Thyroid gland (tissue), 4 donors: ENCODE measurements at regions not wholly inside any gene's neighbourhood (a gene's known extent, or its start where the extent isn't known, plus 50 kb on each side); places are given as distances from the start of the nearest gene placed in this dataset.

Experiments used
- DNase-seq, 2 donors: peaks; one replicate each; pipeline ENCODE4 v3.0.0-alpha.2; 2019
- H3K27ac ChIP-seq, 3 donors: fragments of 200-600 bp; sonication (generic); 1 replicate in 2 of 3; 2 replicates in 1 of 3; pipeline ENCODE4 v1.5.1; 2016 to 2019; ENCODE audit warnings: mild to moderate bottlenecking in 1 of 3, moderate library complexity in 1 of 3
- H3K27me3 ChIP-seq: fragments of 200-600 bp; sonication (generic); one replicate; pipeline ENCODE4 v1.5.1; 2019
- H3K36me3 ChIP-seq, 2 donors: fragments of 200-600 bp; sonication (generic); one replicate each; pipeline ENCODE4 v1.5.1; 2016 to 2019
- H3K4me1 ChIP-seq, 2 donors: fragments of 200-600 bp; sonication (generic); one replicate each; pipeline ENCODE4 v1.5.1; 2017 to 2019
- H3K4me3 ChIP-seq, 3 donors: fragments of 200-600 bp; sonication (generic); replicated peaks in 1 of 3; 1 replicate in 2 of 3; 2 replicates in 1 of 3; pipeline ENCODE4 v1.5.1; 2016; ENCODE audit warnings: mild to moderate bottlenecking in 1 of 3
- H3K9me3 ChIP-seq: fragments of 200-600 bp; sonication (generic); one replicate; pipeline ENCODE4 v1.5.1; 2017
- POLR2A ChIP-seq, 2 donors: fragments of 450-650 bp; IDR thresholded peaks; one replicate each; pipeline ENCODE4 v1.6.1; 2017; ENCODE audit warnings: antibody characterized with exemption in 2 of 2, mild to moderate bottlenecking in 2 of 2, moderate library complexity in 1 of 2
- WGBS, 2 donors: methylation state at CpG; one replicate each; pipeline ENCODE4 v1.1.5; 2017; 5-methylcytosine and 5-hydroxymethylcytosine counted together
- intact Hi-C: fragments of 100-400 bp; cut with DNase I; formaldehyde crosslinking; loops from one replicate; pipeline ENCODE4 v1.15.1; 2023
- TF ChIP-seq, protein P1 (sequence below), 6 experiments: fragments of 200-600 bp in 3 of 6; fragments of 450-650 bp in 3 of 6; sonication (generic) in 3 of 6; IDR thresholded peaks; one replicate each; pipeline ENCODE4 v1.5.1; 2016 to 2019; ENCODE audit warnings: antibody characterized with exemption in 6 of 6, mild to moderate bottlenecking in 2 of 6, inconsistent platforms in 1 of 6, moderate library complexity in 1 of 6

GRCh38 chr4:177239477-177239876, 70.2 kb upstream of the NEIL3 start:
- H3K4me3 ChIP-seq: no peak overlapping the region
- no peaks in the 10 kb centered on the region for H3K27me3 ChIP-seq
- 75 to 78% methylated on average over 1 of the region's 1 CpG for WGBS, 2 donors
- no peak for DNase-seq
- H3K4me1 ChIP-seq: peaks cover 0 to 5% of the 10 kb centered on the region in 2 donors
- no peaks in the 10 kb centered on the region for H3K9me3 ChIP-seq
- intact Hi-C loops: no loop called here
- no peaks in the 10 kb centered on the region for H3K36me3 ChIP-seq
- TF ChIP-seq, protein P1, sequence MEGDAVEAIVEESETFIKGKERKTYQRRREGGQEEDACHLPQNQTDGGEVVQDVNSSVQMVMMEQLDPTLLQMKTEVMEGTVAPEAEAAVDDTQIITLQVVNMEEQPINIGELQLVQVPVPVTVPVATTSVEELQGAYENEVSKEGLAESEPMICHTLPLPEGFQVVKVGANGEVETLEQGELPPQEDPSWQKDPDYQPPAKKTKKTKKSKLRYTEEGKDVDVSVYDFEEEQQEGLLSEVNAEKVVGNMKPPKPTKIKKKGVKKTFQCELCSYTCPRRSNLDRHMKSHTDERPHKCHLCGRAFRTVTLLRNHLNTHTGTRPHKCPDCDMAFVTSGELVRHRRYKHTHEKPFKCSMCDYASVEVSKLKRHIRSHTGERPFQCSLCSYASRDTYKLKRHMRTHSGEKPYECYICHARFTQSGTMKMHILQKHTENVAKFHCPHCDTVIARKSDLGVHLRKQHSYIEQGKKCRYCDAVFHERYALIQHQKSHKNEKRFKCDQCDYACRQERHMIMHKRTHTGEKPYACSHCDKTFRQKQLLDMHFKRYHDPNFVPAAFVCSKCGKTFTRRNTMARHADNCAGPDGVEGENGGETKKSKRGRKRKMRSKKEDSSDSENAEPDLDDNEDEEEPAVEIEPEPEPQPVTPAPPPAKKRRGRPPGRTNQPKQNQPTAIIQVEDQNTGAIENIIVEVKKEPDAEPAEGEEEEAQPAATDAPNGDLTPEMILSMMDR (IDR thresholded peaks at IDR 0.05): no peak
- no peak for TF ChIP-seq POLR2A (IDR thresholded peaks at IDR 0.05)
- no peak overlapping the region for H3K27ac ChIP-seq

- no peaks in the 10 kb centered on the region for H3K36me3 ChIP-seq
- TF ChIP-seq, protein P1 (IDR thresholded peaks at IDR 0.05): no peak
- TF ChIP-seq POLR2A (IDR thresholded peaks at IDR 0.05): no peak
- peaks cover 0 to 5% of the 10 kb centered on the region in 2 donors for H3K4me1 ChIP-seq
- no peaks in the 10 kb centered on the region for H3K27me3 ChIP-seq
- no peak for DNase-seq
- H3K27ac ChIP-seq: no peak overlapping the region
- H3K4me3 ChIP-seq: no peak overlapping the region
- intact Hi-C loops: no loop called here
- H3K9me3 ChIP-seq: no peaks in the 10 kb centered on the region
Measured at GRCh38 chr4:177239878-177240277, 69.8 kb upstream of the NEIL3 start.

- Histone ChIP-seq H3K27me3 (no peaks in the 10 kb centered on the region), H3K4me3 (no peak overlapping the region), H3K4me1 (no peaks in the 10 kb centered on the region), H3K27ac (no peak overlapping the region), H3K36me3 (no peaks in the 10 kb centered on the region), H3K9me3 (no peaks in the 10 kb centered on the region)
- TF ChIP-seq, protein P1 (IDR thresholded peaks at IDR 0.05): no peak
- no peak for TF ChIP-seq POLR2A (IDR thresholded peaks at IDR 0.05)
- intact Hi-C loops: no loop called here
- WGBS, 2 donors: 82 to 83% methylated on average over 7 of the region's 7 CpGs
- no peak for DNase-seq
Measured at GRCh38 chr4:177242651-177243286, 66.9 kb upstream of the NEIL3 start.

- WGBS, 2 donors: 76 to 82% methylated on average over 10 of the region's 10 CpGs
- Histone ChIP-seq H3K4me3 (no peak overlapping the region), H3K4me1 (no peaks in the 10 kb centered on the region), H3K36me3 (no peaks in the 10 kb centered on the region), H3K9me3 (no peaks in the 10 kb centered on the region), H3K27me3 (no peaks in the 10 kb centered on the region), H3K27ac (no peak overlapping the region)
- intact Hi-C loops: no loop called here
- TF ChIP-seq POLR2A (IDR thresholded peaks at IDR 0.05): no peak
- TF ChIP-seq, protein P1 (IDR thresholded peaks at IDR 0.05): no peak
- no peak for DNase-seq
Measured at GRCh38 chr4:177246641-177247584, 62.8 kb upstream of the NEIL3 start.
